ENCODE measurements at regions not wholly inside any gene's neighbourhood (a gene's known extent, or its start where the extent isn't known, plus 50 kb on each side); places are given as distances from the start of the nearest gene placed in this dataset.
"Not testable (repeated sequence)": the region's sequence is repeated elsewhere in the genome, so short reads cannot be mapped to it uniquely, and the experiment has no call there.

DNA sequence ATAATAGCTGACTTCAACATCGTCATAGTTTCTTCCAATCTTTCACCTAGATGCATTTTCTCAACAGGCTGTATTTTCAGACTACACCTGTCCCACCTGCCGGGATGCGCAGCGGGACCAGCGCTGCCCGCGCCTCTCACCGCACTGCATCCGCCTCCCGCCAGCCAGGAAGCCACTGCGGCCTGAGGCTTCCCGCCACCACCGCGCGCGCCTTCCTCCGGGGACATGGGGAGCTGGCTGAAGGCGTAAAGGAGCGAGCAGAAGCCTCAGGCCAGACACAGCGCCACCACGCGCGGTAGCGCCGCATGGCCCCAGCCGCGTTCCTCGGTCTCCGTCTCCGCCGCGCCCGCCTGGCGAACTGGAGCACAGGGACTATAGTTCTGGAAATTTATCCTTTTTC lies 135.7 kb upstream of the TEKT4 start:
- TF ChIP-seq POLR2AphosphoS5 (IDR thresholded peaks at IDR 0.05; ENCODE audit: low read depth, low read length); RAD21 (IDR thresholded peaks at IDR 0.05; ENCODE audit: low read length): not testable (repeated sequence)
- TF ChIP-seq, protein P1, sequence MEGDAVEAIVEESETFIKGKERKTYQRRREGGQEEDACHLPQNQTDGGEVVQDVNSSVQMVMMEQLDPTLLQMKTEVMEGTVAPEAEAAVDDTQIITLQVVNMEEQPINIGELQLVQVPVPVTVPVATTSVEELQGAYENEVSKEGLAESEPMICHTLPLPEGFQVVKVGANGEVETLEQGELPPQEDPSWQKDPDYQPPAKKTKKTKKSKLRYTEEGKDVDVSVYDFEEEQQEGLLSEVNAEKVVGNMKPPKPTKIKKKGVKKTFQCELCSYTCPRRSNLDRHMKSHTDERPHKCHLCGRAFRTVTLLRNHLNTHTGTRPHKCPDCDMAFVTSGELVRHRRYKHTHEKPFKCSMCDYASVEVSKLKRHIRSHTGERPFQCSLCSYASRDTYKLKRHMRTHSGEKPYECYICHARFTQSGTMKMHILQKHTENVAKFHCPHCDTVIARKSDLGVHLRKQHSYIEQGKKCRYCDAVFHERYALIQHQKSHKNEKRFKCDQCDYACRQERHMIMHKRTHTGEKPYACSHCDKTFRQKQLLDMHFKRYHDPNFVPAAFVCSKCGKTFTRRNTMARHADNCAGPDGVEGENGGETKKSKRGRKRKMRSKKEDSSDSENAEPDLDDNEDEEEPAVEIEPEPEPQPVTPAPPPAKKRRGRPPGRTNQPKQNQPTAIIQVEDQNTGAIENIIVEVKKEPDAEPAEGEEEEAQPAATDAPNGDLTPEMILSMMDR (IDR thresholded peaks at IDR 0.05): not testable (repeated sequence)

All from SK-N-SH (cell line).